Erythroblast (primary cell): ENCODE measurements at regions not wholly inside any gene's neighbourhood (a gene's known extent, or its start where the extent isn't known, plus 50 kb on each side); places are given as distances from the start of the nearest gene placed in this dataset.

Experiments
- GATA1 ChIP-seq: IDR thresholded peaks from 2 replicates; pipeline ENCODE4 v1.6.1; 2011; ENCODE audit warnings: low read depth, mild to moderate bottlenecking, control low read depth, low read length, moderate library complexity
- POLR2A ChIP-seq: IDR thresholded peaks from 2 replicates; pipeline ENCODE4 v1.6.1; 2011; ENCODE audit warnings: mild to moderate bottlenecking, low read length

DNA sequence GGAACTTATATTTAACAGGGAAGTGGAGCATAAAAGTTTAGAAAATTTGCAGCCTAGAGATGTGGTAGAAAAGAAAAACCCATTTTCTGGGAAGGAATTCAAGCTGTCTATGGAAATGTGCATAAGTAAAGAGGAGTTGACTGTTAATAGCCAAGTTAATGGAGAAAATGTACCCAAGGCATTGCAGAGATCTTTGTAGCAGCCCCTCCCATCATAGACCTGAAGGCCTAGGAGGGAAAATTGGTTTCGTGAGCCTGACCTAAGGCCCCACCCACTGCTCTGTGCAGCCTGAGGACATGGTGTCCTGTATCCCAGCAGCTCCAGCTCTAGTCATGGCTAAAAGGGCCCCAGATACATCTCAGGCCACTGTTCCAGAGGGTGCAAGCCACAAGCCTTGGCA is 772.4 kb upstream of the RIOK2 start:
- TF ChIP-seq POLR2A (no peak), GATA1 (no peak)
